NCI-H82 treated with DMSO at 0.1 percent for 48 hours (cell line): ENCODE measurements at regions not wholly inside any gene's neighbourhood (a gene's known extent, or its start where the extent isn't known, plus 50 kb on each side); places are given as distances from the start of the nearest gene placed in this dataset.

Experiments used
- DNase-seq: peaks from one replicate; lab custom pipeline; 2025; ENCODE audit not compliant: unreplicated experiment; lab: John Stamatoyannopoulos, UW

DNA sequence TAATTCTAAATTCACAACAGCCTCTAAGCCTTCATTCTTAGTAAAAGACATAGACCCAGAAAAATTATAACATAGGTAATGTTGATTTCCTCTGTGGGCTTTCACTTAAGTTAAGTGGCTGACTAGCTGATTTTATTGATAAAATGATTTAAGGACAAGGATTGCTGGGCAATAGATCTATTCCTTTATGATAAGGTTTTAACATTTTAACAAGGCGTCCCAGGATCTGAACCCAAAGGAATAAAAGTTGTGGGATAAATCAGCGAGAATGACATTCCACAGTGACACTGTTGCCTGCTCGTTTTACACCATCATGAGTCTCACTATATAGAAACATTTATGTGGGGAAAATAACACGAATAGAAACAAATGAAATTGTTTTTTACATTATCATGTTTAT, 1151.0 kb downstream of the ZPLD1 start:
- no peak for DNase-seq

GRCh38 chr3:103589770-103590169, 1155.0 kb downstream of the ZPLD1 start:
- DNase-seq: no peak

- no peak for DNase-seq
Measured at GRCh38 chr3:103600844-103601243, 1166.0 kb downstream of the ZPLD1 start.

GRCh38 chr3:103601666-103602065, 1166.9 kb downstream of the ZPLD1 start:
- DNase-seq: no peak

- no peak for DNase-seq
Measured at GRCh38 chr3:103609472-103609871, 1174.7 kb downstream of the ZPLD1 start.

- no peak for DNase-seq
Measured at GRCh38 chr3:103613397-103614156, 1178.8 kb downstream of the ZPLD1 start.

- no peak for DNase-seq
Measured at GRCh38 chr3:103614719-103615118, 1179.9 kb downstream of the ZPLD1 start.

DNA sequence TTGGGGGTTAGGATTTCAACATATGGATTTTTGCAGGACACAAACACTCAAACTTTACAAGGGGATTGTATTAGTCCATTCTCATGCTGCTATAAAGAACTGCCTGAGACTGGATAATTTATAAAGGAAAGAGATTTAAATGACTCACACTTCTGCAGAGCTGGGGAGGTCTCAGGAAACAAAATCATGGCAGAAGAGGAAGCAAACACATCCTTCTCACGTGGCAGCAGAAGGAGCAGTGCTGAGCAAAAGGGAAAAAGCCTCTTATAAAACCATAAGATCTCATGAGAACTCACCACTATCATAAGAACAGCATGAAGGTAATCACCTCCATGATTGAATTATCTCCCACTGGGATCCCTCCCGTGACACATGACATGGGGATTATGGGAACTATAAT, 1183.1 kb downstream of the ZPLD1 start:
- no peak for DNase-seq

DNA sequence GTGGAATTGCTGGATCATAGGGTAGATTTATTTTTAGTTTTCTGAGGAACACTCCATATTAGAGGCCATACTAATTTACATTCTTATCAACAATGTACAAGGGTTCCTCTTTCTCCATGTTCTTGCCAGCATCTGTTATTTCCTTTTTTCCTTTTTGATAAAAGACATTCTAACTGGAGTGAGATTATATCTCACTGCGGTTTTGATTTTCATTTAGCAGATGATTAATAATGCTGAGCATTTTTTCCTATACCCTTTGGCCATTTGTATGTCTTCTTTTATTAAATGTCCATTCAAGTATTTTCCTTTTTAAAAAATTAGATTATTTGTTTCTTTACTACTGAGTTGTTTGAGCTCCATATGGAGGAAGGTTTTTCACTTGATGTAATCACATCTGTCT, 1189.5 kb downstream of the ZPLD1 start:
- no peak for DNase-seq

DNA sequence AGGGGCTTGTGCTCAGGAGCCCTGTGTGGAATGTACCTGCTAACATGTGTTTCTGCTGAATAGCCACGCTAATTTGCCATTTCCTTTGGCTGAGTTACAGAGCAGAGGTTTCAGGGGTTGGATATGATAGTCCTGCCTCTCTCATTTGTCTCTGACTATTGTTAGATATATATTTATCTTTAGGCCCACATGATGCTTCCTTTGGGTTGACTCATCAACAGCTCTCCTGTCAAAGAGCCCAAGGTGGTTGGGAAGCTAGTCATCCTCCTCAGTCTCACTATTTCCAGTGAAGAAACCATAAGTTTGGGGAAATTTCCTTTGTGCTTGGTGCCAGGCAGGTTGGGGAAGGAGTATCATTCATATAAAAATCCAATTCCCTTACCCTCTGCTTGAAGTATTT, 1194.6 kb downstream of the ZPLD1 start:
- no peak for DNase-seq

DNA sequence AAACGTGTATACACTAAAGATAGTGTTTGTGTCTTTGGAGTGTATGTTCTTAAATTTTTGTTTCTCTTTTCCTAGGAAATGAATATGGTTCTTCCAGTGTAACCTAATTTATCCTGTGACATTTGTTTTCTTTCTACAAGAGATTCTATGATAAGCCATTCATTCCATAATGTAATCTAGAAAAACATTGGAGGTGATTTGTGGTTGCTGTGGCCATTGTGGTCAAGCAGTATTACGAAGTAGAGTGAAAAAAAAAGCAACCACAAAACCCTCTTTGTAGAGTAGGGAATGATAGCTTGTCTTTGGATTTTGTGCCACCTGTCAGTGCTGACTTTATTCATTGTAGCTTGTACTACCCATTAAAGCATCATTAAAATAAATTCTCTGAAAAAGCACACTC, 1209.6 kb downstream of the ZPLD1 start:
- no peak for DNase-seq

- no peak for DNase-seq
Measured at GRCh38 chr3:103653996-103654395, 1219.2 kb downstream of the ZPLD1 start.

- DNase-seq: no peak
Measured at GRCh38 chr3:103657756-103658155, 1222.9 kb downstream of the ZPLD1 start.

- DNase-seq: no peak
Measured at GRCh38 chr3:103660810-103661209, 1226.0 kb downstream of the ZPLD1 start.

GRCh38 chr3:103662591-103662990, 1227.8 kb downstream of the ZPLD1 start:
- DNase-seq: no peak

DNA sequence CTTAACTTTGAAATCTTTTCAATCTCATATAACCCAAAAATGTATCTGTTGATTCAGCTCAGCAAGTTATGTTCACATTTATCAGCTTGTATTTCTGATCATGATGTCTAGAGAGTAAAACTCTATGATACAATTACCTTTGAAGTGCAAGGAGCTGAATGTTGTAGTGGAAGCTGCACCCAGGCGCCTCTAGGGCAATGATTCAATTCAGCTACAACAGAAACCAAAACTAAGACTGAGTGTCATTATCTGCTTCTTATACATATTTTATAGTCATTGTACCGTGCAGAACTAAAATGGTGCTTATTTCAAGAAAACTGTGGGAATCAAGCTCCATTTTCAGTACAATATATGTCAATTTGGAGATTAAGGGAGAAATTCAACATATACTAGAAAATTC, 1237.5 kb downstream of the ZPLD1 start:
- DNase-seq: no peak

DNA sequence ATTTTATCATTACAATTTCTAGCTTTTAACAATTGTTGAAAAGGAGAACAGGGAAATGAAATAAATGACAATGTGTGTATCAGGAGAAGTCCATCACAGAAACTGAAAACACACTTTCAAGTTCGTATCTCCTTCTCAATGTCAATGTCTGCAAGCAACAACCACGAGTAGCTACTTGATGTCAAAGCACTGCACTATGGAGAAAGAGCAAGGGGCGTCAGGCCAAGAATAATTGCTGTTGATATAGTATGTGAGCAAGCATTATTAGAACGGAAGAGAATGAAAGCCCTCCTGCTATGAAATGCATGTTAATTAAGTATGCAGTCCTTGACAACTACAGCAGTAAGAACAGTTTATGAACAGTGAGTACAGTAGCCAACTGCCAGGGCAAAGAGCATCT, 1250.1 kb downstream of the ZPLD1 start:
- DNase-seq: no peak

DNA sequence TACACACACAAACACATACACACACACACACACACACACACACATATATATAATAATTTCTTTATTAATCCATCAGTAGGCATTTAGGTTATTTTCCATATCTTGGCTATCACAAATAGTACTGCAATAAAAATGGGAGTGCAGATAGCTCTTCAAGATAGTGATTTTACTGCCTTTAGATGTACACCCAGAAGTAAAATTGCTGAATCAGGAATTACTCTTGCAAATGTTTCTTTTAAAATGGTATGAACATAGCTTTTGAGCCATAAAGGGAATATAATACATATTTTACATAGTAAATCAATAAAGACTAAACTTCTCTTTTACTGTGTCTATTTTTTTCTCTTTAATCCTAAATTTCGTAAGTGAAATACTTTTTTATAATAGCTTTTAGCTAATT, 1251.1 kb downstream of the ZPLD1 start:
- no peak for DNase-seq

GRCh38 chr3:103690536-103690935, 1255.7 kb downstream of the ZPLD1 start:
- DNase-seq: no peak

- DNase-seq: no peak
Measured at GRCh38 chr3:103693831-103694230, 1259.0 kb downstream of the ZPLD1 start.

- DNase-seq: no peak
Measured at GRCh38 chr3:103698646-103699045, 1263.8 kb downstream of the ZPLD1 start.

DNA sequence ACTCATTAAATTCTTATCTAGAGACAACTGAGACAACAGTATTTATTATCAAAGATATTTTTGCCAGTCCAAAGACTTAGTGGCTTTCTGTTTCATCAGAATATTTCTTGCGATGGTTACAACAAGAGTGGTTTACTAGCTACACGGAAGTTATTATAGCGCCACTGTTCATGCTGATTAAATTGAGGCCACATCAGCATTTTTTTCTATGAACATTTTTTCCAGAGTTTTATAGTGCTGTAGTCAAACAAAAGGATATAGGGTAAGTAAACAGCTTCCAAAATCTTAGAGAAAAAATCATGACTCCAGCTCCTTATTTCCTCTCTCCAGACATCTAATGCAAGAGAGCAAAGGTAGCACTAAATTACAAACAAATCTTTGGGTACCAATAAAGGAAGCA, 1264.4 kb downstream of the ZPLD1 start:
- no peak for DNase-seq

GRCh38 chr3:103705641-103706040, 1270.8 kb downstream of the ZPLD1 start:
- DNase-seq: no peak
